Eye (tissue), 1 donor: ENCODE measurements at regions not wholly inside any gene's neighbourhood (a gene's known extent, or its start where the extent isn't known, plus 50 kb on each side); places are given as distances from the start of the nearest gene placed in this dataset.

ENCODE experiments used
- DNase-seq: peaks from one replicate; pipeline ENCODE4 v3.0.0-alpha.2; 2015

DNA sequence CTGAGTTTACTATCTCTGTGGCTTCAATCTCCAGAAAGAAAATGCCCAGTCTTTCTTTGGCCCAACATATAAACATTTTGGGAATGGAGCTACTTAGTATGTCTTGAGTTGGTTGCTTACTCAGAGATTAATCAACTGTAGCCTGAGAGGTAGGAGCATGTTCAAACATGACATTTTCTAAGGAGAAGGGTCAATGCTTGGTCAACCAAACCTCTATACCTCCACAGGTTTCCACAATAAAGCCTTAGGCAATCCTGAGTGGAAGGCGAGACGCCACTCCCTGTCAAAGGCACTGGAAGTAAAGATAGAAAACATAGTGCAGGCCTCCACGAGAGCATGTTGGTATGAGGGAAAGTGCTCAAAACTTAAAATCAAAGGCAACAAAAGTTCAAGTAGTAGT lies 411.4 kb downstream of the KCTD16 start:
- DNase-seq = peak; percentile 15

DNA sequence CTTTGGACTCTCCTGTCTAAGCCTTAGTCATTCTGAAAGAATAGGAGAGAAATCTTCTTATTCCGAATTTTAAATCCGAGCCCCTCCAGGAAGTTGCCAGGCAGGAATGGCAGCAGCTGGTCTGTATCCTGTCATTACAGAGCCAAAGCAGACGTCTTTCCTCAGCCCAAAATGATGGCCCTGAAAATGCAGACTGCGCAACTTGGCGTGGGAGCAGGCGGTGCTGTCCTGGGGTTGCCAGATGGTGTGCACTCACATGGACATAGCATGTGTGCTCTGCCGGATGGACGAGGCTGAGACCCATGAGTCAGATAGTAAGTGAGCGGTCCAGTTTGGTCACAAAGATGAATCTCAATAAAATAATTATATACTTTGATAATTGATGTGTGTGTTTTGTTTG lies 410.4 kb downstream of the KCTD16 start:
- no peak for DNase-seq

DNA sequence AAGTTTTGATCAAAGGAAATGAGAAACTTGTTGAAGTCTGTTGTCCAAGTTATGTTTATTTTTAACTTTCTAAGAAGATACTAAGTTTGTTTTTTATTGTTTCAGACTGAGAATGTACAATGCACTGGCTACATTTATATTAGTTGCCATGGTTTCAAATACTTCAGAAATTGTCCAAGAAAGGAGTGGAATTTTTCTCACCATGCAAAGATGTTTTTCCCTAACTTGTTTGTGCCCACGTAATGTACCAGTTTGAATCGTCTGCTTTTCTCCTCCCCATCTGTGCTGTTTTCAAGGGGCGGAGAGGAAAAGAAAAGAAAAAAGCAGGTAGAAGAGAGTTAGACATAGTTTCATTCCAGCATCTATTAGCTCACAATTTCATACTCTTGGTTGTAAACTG lies 407.0 kb downstream of the KCTD16 start:
- DNase-seq = no peak

DNA sequence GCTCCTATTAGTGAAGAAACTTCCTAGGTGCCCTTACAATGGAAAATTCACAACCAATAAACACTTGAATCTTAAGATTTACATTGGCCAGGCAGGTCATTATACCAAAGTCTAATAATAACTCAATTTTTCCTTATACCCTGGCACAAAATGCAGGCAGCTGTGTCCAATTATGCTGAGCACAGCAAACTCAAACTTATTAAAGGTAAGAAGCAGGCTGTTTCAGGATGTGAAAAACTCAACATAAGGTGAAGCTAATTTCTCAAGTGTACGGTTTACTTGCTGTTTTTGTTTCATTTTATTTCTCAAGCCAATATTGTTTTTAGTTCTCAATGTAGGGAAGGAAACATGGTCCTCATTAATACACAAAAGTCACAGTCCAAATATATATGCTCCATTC lies 405.1 kb downstream of the KCTD16 start:
- DNase-seq = peak; percentile 42

- DNase-seq = no peak
Measured at GRCh38 chr5:144567421-144567780, 396.7 kb downstream of the KCTD16 start.

DNA sequence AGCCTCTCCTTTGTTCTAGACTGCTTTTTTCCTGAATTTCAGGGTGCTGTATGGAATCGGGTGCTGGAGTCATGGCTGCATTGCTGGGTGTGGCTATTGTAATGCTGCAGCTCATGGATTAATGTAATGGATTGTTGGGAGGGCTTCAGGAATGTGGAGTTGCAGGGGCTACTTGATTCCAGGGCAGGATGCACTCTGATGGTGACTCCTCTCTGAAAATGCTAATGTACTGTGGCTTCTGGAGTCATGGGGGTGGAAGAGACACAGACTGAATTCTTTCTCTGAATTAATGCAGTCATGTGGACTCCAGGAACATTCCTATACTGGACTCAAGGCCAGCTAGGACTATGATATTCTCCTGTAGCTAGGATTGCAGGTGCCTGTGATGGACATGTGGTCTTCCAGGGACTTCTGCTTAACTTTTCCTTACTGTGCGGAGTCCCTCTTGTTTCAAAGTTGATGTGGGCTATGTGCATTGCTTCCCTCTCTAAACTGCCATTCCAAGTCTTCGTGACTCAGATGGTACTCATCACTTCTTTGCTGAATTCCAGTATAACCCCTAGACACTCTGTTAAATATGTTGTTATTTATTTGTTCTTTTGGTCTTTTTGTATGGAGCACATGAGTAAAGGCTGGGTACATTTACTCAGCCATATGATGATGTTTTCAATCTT lies 396.2 kb downstream of the KCTD16 start:
- no peak for DNase-seq

- DNase-seq = peak; percentile 58
Measured at GRCh38 chr5:144549580-144549979, 378.9 kb downstream of the KCTD16 start.

- DNase-seq = no peak
Measured at GRCh38 chr5:144548936-144549335, 378.3 kb downstream of the KCTD16 start.

DNA sequence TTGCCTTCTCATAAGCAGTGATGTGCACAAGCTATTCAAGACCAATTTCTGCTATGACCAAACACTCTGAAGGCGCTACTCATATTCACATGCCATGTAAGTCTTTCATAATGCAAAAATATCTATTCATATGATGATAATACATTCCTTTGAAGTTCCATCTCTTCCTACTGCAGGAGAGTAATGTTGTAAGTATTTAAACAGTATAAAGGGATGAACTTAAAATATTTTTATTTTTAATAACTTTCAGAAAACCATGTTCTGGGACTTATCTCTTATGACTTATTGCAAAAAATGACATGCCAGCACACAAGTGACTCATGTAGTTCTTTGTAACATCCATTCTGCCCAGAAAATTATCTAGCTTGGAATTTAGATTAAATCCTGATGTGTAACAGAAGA lies 376.4 kb downstream of the KCTD16 start:
- DNase-seq = no peak

DNA sequence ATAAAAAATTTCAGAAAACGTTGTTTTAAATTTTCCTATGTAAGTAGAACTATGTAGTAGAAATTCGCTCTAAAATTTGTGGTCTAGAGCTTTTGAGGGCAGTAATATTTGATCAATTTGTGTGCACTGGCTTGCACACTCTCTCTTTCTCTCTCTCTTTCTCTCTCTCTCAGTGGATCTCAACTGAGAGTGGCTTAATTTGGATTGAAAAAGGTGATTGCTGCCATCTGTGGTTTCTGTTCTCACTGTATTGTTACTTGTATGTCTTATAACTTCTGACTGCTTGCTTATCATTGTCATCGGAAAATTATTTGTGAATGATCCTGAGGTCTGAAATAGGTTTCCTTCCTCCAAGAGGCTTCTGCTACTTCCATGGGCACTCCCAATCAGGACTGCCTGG lies 368.2 kb downstream of the KCTD16 start:
- no peak for DNase-seq
